ENCODE measurements at regions not wholly inside any gene's neighbourhood (a gene's known extent, or its start where the extent isn't known, plus 50 kb on each side); places are given as distances from the start of the nearest gene placed in this dataset.
"Not testable (repeated sequence)": the region's sequence is repeated elsewhere in the genome, so short reads cannot be mapped to it uniquely, and the experiment has no call there.

DNA sequence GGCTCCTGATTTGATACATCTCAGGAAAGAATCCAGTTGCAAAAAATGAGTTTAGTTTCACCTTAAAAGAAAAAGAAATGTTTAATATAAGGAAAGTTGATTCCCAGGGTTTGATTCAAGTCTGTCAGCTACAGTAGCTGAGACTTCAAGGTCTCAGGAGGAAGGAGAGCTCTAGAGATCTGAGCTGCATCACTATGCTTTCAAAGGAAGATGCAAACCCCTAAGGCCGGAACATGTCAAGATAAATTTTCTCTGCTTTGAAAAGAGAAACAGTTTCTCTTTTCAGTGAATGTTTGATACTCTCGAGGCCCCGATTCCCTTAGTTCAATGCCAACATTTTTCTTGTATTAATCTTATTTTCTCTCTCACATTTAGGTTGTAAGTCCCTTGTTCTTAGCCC lies 128.6 kb downstream of the RGPD3 start:
- intact Hi-C loops (cut with DNase I): no loop called here
- DNase-seq (ENCODE audit: low spot score): no peak

DNA sequence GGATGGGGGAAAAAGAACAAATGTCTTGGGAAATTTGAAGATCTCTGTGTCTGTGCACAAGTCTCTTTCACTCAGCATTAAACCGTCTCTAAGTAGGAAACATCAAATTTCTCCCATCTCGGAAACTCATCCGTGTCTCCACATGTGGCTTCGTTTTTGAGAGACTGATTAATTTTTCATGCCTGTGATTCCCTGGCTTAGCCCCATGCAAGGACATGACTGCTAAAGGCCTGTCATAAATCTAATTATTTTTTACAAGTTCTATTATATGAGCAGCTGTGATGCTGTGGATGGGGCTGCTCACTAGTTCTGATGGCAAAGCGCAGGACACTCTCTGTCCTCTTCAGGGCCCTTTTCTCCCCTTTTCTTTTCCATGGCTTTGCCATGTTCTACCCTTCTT lies 129.1 kb downstream of the RGPD3 start:
- intact Hi-C loops (cut with DNase I): no loop called here
- DNase-seq (ENCODE audit: low spot score): no peak

DNA sequence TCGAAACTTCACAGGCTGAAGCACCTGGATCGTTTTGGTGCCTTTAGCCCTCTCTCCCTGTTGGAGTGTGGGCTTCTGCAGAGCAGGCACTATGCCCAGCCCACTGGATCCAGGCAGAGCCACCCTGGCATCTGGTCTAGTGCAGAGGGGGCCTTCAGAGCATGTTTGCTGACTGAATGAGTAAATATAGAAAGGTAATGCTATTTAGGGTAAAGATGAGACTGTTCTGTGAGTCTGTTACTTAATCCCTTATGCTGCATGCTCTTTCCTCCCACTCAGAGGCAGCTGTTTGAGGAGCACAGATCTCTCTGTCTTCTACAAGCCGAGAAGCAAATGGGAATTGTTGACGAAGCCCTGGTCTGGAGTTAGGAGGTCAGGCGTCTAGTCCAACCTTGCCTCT lies 130.2 kb downstream of the RGPD3 start:
- DNase-seq (ENCODE audit: low spot score): no peak
- intact Hi-C loops (cut with DNase I): no loop called here

DNA sequence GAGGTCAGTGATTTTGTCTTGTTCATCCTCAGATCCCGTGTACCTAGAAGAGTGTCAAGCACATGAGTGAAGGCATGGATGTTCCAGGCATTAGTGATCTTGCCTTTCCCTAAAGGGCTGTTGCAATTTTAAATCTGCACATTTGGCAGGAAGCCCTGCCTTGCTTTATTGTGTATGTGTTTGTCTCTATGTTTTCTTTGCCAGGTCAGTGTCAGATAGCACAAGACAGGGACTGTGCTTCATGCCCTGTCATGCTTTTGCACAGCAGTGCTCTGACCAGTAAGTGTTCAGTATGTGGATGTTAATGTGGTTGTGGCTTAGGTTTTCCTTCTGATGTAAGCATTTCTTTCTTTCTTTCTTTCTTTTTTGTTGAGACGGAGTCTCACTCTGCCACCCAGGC lies 131.5 kb downstream of the RGPD3 start:
- no peak for DNase-seq (ENCODE audit: low spot score)

DNA sequence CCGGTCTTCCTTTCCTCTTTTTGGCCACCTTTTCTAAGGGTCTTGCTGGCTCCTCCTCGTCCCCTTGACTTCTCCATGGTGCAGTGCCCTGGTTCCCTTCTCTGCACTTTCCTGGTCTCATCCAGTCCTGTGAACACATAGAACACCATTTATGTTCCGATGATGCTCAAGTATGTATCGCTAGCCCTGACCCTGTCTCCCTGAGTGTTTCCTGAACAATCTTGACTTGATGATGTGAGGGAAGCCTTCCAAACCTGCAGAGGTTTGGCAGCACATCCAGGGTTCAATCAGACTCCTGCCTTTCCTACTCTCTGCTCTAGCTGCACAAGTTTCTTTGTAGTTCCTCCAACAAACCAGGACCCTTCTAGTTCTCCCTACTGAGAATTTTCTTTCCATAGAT lies 132.1 kb downstream of the RGPD3 start:
- intact Hi-C loops (cut with DNase I): no loop called here
- no peak for DNase-seq (ENCODE audit: low spot score)

More for the DNA sequence above, 131.5 kb downstream of the RGPD3 start:
- intact Hi-C loops (cut with DNase I): no loop called here

- intact Hi-C loops (cut with DNase I): no loop called here
- DNase-seq (ENCODE audit: low spot score): no peak
Measured at GRCh38 chr2:106334802-106335201, 133.4 kb downstream of the RGPD3 start.

- DNase-seq (ENCODE audit: low spot score); intact Hi-C loops (cut with DNase I): not testable (repeated sequence)
Measured at GRCh38 chr2:106333253-106333873, 134.8 kb downstream of the RGPD3 start.

DNA sequence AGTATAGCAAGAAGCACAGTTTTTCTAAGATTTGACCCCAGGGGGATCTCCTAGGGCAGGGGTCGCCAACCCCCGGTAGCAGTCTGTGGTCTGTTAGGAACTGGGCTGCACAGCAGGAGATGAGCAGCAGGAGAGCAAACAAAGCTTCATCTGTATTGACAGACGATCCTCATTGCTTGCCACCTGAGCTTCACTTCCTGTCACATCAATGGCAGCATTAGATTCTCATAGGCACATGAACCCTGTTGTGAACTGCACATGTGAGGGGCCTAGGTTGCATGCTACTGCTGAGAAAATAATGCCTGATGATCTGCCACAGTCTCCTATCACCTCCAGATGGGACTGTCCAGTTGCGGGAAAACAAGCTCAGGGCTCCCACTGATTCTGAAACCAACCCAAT lies 136.2 kb downstream of the RGPD3 start:
- DNase-seq (ENCODE audit: low spot score): no peak

DNA sequence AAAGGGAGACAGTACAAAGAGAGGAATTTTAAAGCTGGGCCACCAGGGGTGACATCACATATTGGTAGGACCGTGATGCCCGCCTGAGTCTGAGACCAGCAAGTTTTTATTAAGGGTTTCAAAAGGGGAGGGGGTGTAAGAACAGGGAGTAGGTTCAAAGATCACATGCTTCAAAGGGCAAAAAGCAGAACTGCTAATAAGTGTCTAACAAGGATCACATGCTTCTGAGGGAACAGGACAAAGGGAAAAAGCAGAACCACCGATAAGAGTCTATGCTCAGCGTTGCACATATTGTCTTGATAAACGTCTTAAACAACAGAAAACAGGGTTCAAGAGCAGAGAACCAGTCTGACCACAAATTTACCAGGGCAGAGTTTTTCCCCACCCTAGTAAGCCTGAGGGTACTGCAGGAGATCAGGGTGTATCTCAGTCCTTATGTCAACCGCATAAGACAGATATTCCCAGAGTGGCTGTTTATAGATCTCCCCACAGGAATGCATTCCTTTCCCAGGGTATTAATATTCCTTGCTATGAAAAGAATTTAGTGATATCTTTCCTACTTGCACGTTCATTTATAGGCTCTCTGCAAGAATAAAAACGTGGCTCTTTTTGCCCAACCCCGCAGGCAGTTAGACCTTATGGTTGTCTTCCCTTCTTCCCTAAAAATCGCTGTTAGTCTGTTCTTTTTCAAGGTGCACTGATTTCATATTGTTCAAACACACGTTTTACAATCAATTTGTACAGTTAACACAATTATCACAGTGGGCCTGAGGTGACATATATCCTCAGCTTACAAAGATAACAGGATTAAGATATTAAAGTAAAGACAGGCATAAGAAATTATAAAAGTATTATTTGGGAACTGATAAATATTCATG lies 136.5 kb upstream of the UXS1 start:
- intact Hi-C loops (cut with DNase I); DNase-seq (ENCODE audit: low spot score): not testable (repeated sequence)

More for the DNA sequence above, 136.2 kb downstream of the RGPD3 start:
- intact Hi-C loops (cut with DNase I): no loop called here

GRCh38 chr2:106323337-106324013 lies 129.4 kb upstream of the UXS1 start:
- intact Hi-C loops (cut with DNase I): no loop called here
- DNase-seq (ENCODE audit: low spot score): no peak

DNA sequence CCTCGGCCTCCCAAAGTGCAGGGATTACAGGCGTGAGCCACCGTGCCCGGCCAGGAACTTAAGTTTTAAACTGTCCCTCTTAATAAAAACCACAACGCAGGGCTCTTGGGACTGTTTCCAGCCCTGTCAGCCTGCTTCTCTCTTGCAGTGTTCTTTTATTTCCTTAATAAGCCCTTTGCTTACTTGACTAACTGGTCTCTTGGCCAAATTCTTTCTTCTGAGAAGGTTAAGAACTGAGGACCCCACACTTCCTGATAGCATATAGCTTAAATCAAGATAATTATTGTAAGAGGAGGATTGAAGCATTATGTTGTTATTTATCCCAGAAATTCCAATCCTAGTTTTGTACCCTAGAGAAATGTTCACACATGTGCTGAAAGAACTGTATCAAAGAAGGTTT lies 128.2 kb upstream of the UXS1 start:
- intact Hi-C loops (cut with DNase I): no loop called here

GRCh38 chr2:106320439-106320838 lies 126.3 kb upstream of the UXS1 start:
- intact Hi-C loops (cut with DNase I); DNase-seq (ENCODE audit: low spot score): not testable (repeated sequence)

More for the DNA sequence above, 128.2 kb upstream of the UXS1 start:
- DNase-seq (ENCODE audit: low spot score): no peak

DNA sequence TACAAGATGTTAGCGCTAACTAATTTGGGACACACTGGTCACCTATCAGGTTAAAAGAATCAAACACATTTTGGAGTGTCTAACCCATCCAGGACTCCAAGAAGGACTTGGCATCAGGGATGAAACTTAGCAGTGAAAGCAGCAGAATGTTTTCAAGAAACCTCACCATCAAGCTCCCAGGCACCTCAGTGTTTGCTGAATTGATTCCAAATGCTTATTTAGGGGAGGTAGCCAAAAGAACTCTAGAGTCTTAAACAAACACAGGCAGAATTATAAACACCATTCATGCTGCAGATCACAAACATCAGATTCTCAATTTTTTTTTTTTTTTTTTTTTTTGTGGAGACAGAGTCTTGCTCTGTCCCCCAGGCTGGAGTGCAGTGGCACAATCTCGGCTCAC lies 122.8 kb upstream of the UXS1 start:
- intact Hi-C loops (cut with DNase I): loop anchor here in 1 of 2 donors (5.0 kb wide), 1 partner anchor 1155 kb away; no protein-coding TSS in a partner anchor
- no peak for DNase-seq (ENCODE audit: low spot score)

GRCh38 chr2:106314444-106314843 lies 120.3 kb upstream of the UXS1 start:
- intact Hi-C loops (cut with DNase I): no loop called here
- no peak for DNase-seq (ENCODE audit: low spot score)

DNA sequence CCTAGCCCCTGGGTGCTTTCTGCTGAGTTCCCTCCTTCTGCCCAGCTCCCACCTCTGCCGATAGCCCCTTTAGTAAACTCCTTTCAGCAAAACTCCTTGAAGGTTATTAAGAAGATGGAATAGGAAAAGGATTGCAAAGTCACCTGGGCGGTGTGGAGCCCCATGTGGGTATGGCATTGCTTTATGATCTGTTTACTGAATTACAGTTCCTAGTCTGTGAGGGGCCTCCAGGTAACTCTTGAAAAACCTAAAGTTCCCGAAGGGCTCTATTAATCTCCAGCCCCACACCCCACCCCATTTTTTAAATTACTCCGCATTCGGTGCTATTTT lies 116.9 kb upstream of the UXS1 start:
- no peak for DNase-seq (ENCODE audit: low spot score)
- intact Hi-C loops (cut with DNase I): no loop called here

- intact Hi-C loops (cut with DNase I): no loop called here
- no peak for DNase-seq (ENCODE audit: low spot score)
Measured at GRCh38 chr2:106307860-106308259, 113.8 kb upstream of the UXS1 start.

- no peak for DNase-seq (ENCODE audit: low spot score)
Measured at GRCh38 chr2:106306387-106306786, 112.3 kb upstream of the UXS1 start.

GRCh38 chr2:106304612-106305184 lies 110.6 kb upstream of the UXS1 start:
- intact Hi-C loops (cut with DNase I): no loop called here
- DNase-seq (ENCODE audit: low spot score): no peak

More at GRCh38 chr2:106306387-106306786, 112.3 kb upstream of the UXS1 start:
- intact Hi-C loops (cut with DNase I): no loop called here

DNA sequence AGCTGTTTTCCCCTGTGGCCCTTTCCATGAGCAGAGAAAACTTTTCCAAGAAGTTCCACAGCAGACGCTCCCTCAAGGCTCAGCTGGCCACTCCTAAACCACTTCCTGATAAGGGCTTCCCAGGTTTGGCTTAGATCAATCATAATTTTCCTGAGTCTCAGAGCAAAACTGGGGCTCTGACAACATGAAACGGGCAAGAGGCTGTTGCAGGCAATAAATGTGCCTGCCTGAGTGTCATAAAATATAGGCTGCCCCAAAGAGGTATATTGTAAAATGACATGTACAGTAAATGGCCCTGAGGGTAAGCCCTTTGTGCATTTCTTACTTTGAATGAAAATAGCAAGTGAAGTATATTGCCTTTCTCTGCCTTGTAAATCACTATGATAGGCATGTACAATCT lies 105.6 kb upstream of the UXS1 start:
- intact Hi-C loops (cut with DNase I): no loop called here
- no peak for DNase-seq (ENCODE audit: low spot score)

DNA sequence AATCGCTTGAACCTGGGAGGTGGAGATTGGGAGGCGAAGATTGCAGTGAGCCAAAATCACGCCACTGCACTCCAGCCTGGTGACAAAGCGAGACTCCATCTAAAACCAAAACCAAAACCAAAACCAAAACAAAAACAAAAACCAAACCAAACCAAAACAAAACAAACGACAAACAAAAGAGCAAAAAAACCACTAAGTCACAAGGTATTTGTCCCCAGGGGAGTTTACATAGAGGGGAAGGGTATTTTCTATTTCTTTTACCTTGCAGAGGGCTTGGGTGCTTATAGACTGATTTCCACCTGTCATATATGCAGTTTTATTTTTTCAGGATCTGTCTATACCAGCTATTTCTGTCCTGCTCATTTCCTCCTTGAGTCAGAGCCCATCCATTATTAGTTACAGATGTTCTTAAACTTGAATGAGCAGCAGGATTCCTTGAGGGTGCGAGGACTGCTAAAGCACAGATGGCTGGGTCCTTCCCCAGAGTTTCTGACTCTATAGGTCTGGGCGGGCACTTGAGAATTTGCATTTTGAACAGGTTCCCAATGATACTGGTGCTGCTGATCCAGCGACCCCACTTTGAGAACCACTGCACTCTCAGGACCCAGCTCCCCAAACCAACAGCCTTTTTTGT lies 102.2 kb upstream of the UXS1 start:
- no peak for DNase-seq (ENCODE audit: low spot score)
- intact Hi-C loops (cut with DNase I): no loop called here
